PC-9 (cell line): ENCODE measurements at regions not wholly inside any gene's neighbourhood (a gene's known extent, or its start where the extent isn't known, plus 50 kb on each side); places are given as distances from the start of the nearest gene placed in this dataset.

ENCODE experiments used
- BruUV-seq: library from RNA; stranded (reverse); fragments of 400-500 nt; replicated peaks from 2 replicates; lab custom pipeline; 2021; lab: Mats Ljungman, UMichigan
- CTCF ChIA-PET: fragments of 300-600 bp; sonication (Branson Sonifier 250); formaldehyde crosslinking; loops from one replicate; lab custom pipeline; 2022; ENCODE audit warnings: antibody characterized with exemption; lab: Charles Lee
- POLR2A ChIA-PET: fragments of 300-600 bp; sonication (Branson Sonifier 250); formaldehyde crosslinking; loops from one replicate; lab custom pipeline; 2022; ENCODE audit warnings: antibody characterized with exemption; ENCODE audit not compliant: unreplicated experiment; lab: Charles Lee
- DNase-seq, 2 experiments: peaks; one replicate each; pipeline versions ENCODE4 v3.0.0 to v3.0.0-alpha.2; 2015 to 2022; ENCODE audit warnings: mixed read lengths in 1 of 2
- H2AFZ ChIP-seq: fragments of 200-600 bp; sonication (generic); 2 replicates; pipeline ENCODE4 v1.8.1; 2017; ENCODE audit warnings: antibody characterized with exemption
- H3F3A ChIP-seq: fragments of 200-600 bp; sonication (generic); 2 replicates; pipeline ENCODE4 v1.8.1; 2017; ENCODE audit warnings: antibody characterized with exemption, mild to moderate bottlenecking, low read depth; ENCODE audit not compliant: insufficient read depth
- H3K27ac ChIP-seq: fragments of 200-600 bp; sonication (generic); 2 replicates; pipeline ENCODE4 v1.6.1; 2016; ENCODE audit warnings: mixed run types
- H3K27me3 ChIP-seq: fragments of 200-600 bp; sonication (generic); 2 replicates; pipeline ENCODE4 v1.6.1; 2016; ENCODE audit warnings: low read depth, mixed run types; ENCODE audit not compliant: insufficient read depth
- H3K36me3 ChIP-seq: fragments of 200-600 bp; sonication (generic); 2 replicates; pipeline ENCODE4 v1.6.1; 2016; ENCODE audit warnings: low read depth, mixed run types
- H3K4me1 ChIP-seq: fragments of 200-600 bp; sonication (generic); replicated peaks from 2 replicates; pipeline ENCODE4 v1.6.1; 2016; ENCODE audit warnings: mixed run types; ENCODE audit not compliant: insufficient read depth
- H3K4me2 ChIP-seq: fragments of 200-600 bp; sonication (generic); 2 replicates; pipeline ENCODE4 v1.6.1; 2017; ENCODE audit warnings: mixed run types
- H3K4me3 ChIP-seq: fragments of 200-600 bp; sonication (generic); 2 replicates; pipeline ENCODE4 v1.6.1; 2016; ENCODE audit warnings: mixed run types
- H3K79me2 ChIP-seq: fragments of 200-600 bp; sonication (generic); 2 replicates; pipeline ENCODE4 v1.6.1; 2017; ENCODE audit warnings: low read depth, mixed run types
- H3K9me2 ChIP-seq: fragments of 200-600 bp; sonication (generic); 2 replicates; pipeline ENCODE4 v1.8.1; 2017; ENCODE audit warnings: mild to moderate bottlenecking; ENCODE audit not compliant: insufficient read depth
- H3K9me3 ChIP-seq: fragments of 200-600 bp; sonication (generic); 2 replicates; pipeline ENCODE4 v1.8.1; 2016; ENCODE audit warnings: low read depth; ENCODE audit not compliant: insufficient read depth
- H4K20me1 ChIP-seq: fragments of 200-600 bp; sonication (generic); 2 replicates; pipeline ENCODE4 v1.8.1; 2017; ENCODE audit not compliant: insufficient read depth
- EZH2 ChIP-seq: fragments of 200-600 bp; sonication (generic); IDR thresholded peaks from 2 replicates; pipeline ENCODE4 v1.8.0; 2017; ENCODE audit warnings: antibody characterized with exemption, low read depth
- intact Hi-C: fragments of 100-400 bp; cut with micrococcal nuclease; formaldehyde crosslinking; loops from one replicate; pipeline ENCODE4 v1.10.0; 2022; ENCODE audit not compliant: unreplicated experiment
- TF ChIP-seq, protein P1 (sequence below): fragments of 200-600 bp; sonication (generic); conservative IDR thresholded peaks from 2 replicates; pipeline ENCODE4 v1.6.1; 2017; ENCODE audit warnings: mixed run types, antibody characterized with exemption, mild to moderate bottlenecking, moderate library complexity

DNA sequence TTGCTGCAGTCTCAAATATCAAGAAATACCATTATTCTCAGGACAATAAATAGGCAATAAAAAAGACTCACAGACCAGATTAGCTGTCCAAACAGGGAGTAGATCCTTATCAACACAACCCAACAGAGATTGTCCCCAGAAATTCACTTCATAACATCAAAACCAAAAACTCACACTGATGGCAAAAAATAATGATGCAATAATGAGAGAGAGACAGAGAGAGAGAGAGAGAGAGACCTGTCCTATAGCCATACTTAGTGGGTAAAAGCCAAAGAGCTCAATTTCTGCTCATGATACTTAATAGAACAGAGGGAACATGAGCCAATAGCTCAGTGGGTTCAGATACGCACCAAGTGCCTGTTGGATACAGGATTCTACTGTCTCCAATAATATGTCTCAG lies 244.5 kb downstream of the FAM72C start:
- no peak overlapping the region for H2AFZ ChIP-seq
- H3K4me1 ChIP-seq: no peaks in the 10 kb centered on the region
- H3K27ac ChIP-seq: no peak overlapping the region
- no peak for DNase-seq
- POLR2A ChIA-PET: no interaction called here
- no TSS peak for BruUV-seq
- H3F3A ChIP-seq: no peaks in the 10 kb centered on the region
- H3K27me3 ChIP-seq: no peaks in the 10 kb centered on the region
- no peaks in the 10 kb centered on the region for H3K9me2 ChIP-seq
- H3K4me3 ChIP-seq: no peak overlapping the region
- no peak for TF ChIP-seq EZH2
- TF ChIP-seq, protein P1, sequence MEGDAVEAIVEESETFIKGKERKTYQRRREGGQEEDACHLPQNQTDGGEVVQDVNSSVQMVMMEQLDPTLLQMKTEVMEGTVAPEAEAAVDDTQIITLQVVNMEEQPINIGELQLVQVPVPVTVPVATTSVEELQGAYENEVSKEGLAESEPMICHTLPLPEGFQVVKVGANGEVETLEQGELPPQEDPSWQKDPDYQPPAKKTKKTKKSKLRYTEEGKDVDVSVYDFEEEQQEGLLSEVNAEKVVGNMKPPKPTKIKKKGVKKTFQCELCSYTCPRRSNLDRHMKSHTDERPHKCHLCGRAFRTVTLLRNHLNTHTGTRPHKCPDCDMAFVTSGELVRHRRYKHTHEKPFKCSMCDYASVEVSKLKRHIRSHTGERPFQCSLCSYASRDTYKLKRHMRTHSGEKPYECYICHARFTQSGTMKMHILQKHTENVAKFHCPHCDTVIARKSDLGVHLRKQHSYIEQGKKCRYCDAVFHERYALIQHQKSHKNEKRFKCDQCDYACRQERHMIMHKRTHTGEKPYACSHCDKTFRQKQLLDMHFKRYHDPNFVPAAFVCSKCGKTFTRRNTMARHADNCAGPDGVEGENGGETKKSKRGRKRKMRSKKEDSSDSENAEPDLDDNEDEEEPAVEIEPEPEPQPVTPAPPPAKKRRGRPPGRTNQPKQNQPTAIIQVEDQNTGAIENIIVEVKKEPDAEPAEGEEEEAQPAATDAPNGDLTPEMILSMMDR: no peak
- no peaks in the 10 kb centered on the region for H3K36me3 ChIP-seq
- no peaks in the 10 kb centered on the region for H3K9me3 ChIP-seq
- CTCF ChIA-PET: no interaction called here
- no peaks in the 10 kb centered on the region for H3K79me2 ChIP-seq
- intact Hi-C loops: no loop called here
- no peak overlapping the region for H3K4me2 ChIP-seq
- no peaks in the 10 kb centered on the region for H4K20me1 ChIP-seq

DNA sequence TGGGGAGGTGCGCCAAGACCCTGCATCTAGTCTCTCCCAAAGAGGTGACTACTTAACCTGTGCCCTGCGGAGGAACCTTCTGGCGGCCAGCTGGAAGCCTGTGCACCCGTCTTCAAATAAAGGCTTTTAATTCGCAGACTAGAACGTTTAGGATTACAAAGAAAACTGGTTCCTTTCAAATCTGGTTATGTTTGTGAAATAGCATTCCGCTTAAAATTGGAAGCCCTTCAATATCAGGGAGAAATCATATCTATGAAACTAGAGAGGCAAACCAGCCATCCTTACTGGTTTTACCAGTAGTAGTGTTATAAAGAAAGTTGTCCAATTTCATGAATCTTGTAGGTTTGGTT lies 250.8 kb downstream of the FAM72C start:
- H3K79me2 ChIP-seq: no peaks in the 10 kb centered on the region
- no peak for DNase-seq
- BruUV-seq: no TSS peak
- H3K27me3 ChIP-seq: no peaks in the 10 kb centered on the region
- CTCF ChIA-PET: no interaction called here
- H3K9me3 ChIP-seq: no peaks in the 10 kb centered on the region
- no peak for TF ChIP-seq EZH2
- TF ChIP-seq, protein P1: no peak
- H3K4me1 ChIP-seq: no peaks in the 10 kb centered on the region
- H3K9me2 ChIP-seq: no peaks in the 10 kb centered on the region
- POLR2A ChIA-PET: no interaction called here
- intact Hi-C loops: no loop called here
- no peak overlapping the region for H3K27ac ChIP-seq
- H2AFZ ChIP-seq: no peak overlapping the region
- H3K4me2 ChIP-seq: no peak overlapping the region
- H3K4me3 ChIP-seq: no peak overlapping the region
- H3K36me3 ChIP-seq: no peaks in the 10 kb centered on the region
- no peaks in the 10 kb centered on the region for H3F3A ChIP-seq
- no peaks in the 10 kb centered on the region for H4K20me1 ChIP-seq

DNA sequence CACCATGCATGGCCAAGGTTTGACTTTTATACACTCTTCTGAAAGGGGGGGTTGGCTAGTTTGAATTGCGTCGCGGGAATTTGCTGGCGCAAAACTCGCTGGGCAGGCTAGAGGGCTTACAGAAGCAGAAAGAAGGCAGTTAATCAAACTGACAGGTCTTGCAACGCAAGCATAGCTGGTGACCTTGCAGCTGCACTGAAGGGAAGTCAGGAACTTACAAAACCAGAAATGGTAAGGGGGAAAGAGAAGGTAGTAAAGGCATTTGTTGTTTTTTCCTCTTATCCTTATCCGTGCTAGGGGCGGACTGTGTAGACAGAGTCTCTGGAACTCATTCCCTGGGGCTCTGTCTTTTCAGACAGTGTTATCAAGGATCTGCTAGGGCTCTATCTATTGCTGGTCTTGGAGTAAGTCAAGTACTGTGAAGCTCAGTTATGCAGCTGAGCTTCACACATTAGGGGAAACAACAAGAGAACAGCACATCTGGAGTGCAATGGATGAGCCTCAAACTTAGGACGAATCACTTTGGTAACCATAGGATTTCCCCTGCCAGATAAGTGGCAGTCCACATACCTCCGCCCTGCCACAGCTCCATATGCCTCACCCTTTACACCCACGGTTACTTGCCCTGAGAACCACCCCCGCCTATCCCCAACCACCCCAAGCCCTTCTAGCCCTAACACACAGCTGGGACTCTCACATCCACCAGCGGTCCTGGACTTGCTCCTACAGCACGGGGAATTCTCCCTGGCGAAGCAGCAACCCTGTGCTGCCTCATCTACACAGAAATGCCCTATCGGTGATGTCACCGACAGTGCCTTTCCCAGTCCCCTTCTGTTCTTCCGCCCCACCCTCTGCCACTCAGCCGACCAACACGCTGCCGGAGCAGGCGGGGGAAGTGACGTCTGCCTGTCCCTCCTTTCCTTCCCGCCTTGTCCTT lies 251.4 kb downstream of the FAM72C start:
- no peaks in the 10 kb centered on the region for H3F3A ChIP-seq
- no peaks in the 10 kb centered on the region for H3K79me2 ChIP-seq
- no peak overlapping the region for H2AFZ ChIP-seq
- ChIA-PET POLR2A (no interaction called here), CTCF (no interaction called here)
- no peak overlapping the region for H3K4me2 ChIP-seq
- no peak overlapping the region for H3K27ac ChIP-seq
- no peak for DNase-seq
- H3K27me3 ChIP-seq: no peaks in the 10 kb centered on the region
- H3K9me3 ChIP-seq: no peaks in the 10 kb centered on the region
- no peaks in the 10 kb centered on the region for H3K4me1 ChIP-seq
- no peaks in the 10 kb centered on the region for H3K36me3 ChIP-seq
- H4K20me1 ChIP-seq: no peaks in the 10 kb centered on the region
- no peak overlapping the region for H3K4me3 ChIP-seq
- intact Hi-C loops: no loop called here
- H3K9me2 ChIP-seq: no peaks in the 10 kb centered on the region
- TF ChIP-seq, protein P1: no peak
- no peak for TF ChIP-seq EZH2
- BruUV-seq: no TSS peak
